AML-193 (cell line): ENCODE measurements at regions not wholly inside any gene's neighbourhood (a gene's known extent, or its start where the extent isn't known, plus 50 kb on each side); places are given as distances from the start of the nearest gene placed in this dataset.

Source experiments
- DNase-seq, 2 experiments: peaks; one replicate each; lab custom pipeline; 2025; lab: John Stamatoyannopoulos, UW

DNA sequence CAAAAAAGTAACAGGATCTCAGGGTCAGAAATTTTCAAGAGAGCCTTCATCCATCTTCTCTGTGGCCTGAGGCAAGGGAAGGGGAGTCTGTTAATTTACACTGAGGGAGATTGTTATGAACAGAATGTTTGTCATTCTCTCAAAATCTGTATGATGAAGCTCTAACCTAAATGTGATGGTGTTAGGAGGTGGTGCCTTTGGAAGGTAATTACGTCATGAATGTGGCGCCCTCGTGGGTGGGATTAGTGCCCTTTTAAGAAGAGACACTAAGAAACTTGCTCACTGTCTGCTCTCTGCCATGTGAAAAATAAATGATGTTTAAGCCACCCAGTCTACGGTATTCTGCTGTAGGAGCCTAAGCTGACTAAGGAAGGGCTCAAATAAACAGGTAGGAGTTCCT, 521.6 kb downstream of the SNAPC1 start:
- no peak for DNase-seq

DNA sequence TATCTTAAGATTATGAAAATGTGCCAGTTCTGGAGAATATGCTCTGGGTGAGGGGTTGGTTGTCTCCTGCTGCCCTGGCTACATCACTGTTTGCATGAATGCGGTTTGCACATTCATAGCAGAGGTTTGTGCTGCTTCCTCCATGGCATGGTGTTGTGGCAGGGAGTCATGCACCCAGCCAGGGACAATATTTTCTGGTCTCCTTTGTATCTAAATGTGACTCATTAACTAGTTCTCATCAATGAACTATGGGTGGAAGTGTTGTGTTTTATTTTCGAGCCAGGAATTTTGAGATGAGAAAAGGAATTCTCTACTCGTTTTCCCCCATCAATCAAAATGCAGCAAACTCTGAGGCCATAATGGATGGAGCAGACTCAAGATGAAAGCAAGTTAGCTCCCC, 527.3 kb downstream of the SNAPC1 start:
- DNase-seq, result no peak

DNA sequence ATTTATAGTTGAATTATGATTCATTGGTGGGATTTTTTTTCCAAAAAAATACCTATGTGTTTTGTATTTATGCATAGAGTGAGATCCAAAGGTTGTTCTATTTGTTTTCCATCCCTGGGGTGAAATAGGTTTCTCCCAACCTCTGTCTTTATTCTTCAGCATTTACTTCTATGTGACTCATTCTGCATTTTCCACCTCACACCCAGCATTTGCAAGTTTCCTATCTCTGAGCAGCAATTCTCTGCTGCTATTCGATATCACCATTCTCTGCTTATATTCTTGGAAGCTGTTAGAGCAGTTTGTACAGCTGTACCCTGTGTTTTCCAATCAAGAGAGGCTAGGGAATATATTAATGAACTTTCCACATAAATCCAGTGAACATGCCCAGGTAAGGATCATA, 538.9 kb downstream of the SNAPC1 start:
- no peak for DNase-seq

DNA sequence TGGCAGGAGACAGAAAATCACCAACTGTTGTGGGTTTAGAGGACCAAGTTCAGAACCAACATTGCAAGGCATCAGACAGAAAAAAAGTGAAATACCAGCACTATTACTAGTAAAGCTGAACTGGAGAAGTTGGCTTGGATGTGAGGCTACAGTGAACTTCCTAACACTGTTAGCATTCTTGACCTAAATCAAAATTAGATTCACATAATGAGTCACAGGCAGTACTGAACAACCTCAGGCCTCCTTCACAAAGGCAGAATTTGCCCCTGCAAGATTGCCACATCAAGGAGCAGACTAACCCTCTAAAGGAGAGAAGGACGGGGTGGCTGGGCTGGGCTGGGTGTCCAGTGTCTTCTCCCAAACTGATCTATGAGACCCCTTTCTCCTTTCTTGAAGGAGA, 539.7 kb downstream of the SNAPC1 start:
- DNase-seq, result no peak

DNA sequence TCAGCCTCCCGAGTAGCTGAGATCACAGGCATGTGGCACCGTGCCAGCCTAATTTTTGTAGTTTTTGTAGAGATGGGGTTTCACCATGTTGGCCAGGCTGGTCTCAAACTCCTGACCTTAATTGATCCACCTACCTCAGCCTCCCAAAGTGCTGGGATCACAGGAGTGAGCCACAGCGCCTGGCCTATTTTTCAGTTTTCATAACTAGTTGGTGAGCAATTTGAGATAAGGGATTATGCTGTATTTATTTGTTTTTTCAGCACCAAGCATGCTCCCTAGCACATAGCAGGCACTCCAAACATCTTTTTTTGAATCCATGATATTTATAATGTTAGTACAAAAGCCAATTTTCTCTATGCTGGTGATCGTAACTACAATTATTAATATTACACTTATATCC, 541.2 kb downstream of the SNAPC1 start:
- DNase-seq, result no peak

DNA sequence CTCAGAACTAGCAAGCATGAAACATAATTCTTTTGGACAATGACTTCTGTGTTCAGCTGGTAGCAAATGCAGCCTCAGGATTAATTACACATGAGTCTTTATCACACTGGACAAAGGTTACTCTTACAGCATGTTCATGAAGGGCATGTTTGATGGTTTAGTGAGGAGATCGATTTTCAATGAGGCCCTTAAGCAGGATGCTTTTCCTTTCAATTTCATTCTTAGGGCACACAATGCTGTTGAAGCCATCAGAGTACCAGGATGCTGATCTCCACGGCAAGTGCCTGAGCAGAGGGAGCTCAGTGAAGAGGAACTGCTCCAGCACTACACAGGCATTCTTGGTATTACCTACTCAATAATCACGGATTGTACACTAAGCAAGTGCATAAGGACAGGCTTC, 542.0 kb downstream of the SNAPC1 start:
- no peak for DNase-seq

DNA sequence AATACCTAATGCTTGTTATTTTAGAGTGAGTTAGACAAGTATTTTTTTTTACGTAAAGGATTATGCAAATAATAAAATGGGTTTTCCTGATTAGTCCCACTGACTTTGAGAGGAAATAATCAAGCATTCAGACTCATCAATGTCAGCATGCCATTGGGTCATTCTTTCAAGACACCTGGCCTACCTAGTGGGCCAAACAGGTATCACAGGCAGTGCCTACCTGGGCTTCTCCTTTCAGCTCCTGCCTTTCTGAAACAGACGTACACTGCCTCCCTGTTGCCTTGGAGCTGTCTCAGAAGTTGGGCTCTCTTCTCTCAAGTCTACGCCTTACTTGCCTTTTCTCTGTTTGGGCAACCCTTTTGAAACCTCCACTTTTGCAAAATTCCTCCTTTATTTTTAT, 545.6 kb downstream of the SNAPC1 start:
- DNase-seq, result no peak

DNA sequence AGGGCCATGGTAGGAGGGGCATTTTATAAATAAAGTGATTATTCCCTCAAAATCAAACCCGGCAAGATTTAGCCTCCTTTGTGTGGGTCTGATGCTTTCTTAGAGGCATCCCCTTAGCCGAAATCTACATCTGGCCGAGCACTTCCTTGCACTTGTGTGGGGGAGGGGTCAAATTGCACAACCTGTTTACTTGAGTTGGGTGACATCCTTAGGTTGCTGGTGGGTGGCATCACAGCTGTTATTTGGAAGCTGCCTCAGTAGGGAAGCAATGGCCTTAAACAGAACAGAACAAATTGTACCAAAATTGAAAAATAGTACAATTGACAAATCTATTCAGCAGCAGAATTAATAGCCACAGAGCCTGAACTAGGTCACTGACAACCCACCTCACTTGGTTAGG, 546.1 kb downstream of the SNAPC1 start:
- DNase-seq, result no peak

DNA sequence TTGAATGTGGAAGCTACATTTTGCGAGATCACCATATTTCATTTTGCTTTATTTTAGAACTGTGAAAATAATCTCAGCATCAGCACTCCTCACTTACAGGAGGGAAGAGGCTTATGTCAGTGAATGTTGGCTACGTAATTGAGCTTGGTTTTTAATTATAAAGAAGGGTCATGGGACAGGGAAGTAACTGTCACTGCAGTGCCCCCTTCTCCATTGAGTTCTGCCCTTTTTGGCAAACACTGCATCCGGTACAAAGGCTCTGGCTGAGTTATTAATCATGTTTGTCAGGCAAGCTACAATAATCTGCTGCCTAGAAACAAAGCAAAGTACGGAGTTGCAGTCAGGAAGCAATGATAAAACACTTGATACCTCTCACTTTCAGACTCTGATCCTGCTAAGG, 546.7 kb downstream of the SNAPC1 start:
- DNase-seq, result no peak

DNA sequence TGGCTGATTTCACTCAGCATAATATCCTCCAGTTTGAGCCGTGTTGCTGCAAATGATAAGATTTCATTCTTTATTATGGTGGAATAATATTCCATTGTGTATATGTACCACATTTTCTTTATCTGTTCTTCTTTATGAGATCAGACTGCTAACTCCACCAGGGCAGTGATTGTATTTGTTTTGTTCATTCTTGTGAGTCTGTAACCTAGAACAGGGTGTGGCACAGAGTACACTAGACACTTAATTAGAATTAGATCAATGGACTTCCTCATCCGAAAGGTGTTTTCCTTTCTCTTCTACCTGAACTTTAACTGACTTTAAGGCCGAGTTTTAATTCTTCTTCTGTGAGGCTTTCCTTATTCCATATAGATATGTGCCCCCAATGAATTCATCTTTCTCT, 551.0 kb downstream of the SNAPC1 start:
- no peak for DNase-seq

DNA sequence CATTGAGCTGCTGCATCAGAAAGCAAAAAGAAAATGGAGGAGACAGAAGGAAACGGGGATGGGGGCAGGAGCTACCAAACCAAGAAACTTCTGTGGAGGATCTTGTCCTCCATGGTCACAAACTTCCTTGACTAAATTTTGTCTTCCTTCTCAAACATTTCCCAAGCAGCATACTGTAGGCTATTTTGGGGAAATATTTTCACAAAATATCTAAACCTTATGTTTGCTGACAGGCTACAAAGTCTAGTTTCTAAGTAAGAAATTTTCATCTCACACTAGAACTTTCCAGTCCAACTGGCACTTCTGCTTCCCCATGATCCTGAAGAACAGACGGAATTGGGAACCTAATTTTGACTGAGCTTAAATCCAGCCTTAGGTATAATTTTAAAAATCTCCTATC, 552.0 kb downstream of the SNAPC1 start:
- no peak for DNase-seq

DNA sequence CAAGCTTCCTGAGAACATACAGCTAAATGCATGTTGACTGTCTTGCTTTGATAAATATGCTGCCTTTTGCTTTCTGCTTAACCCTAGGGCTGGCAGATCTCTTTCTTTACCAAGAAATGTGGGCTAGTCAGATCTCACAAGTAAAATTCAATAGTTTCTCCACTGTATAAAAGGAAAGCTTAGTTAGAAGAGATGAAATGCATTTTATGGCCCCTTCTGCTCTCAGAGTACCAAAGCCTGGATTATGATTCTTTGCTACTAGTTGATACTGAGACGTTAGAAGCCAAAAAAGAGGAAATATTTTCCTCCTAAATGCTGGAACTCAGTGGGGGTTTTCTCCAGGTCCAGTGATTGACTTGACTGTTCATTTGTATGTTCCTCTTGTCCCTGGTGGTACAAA, 552.7 kb downstream of the SNAPC1 start:
- DNase-seq, result no peak

DNA sequence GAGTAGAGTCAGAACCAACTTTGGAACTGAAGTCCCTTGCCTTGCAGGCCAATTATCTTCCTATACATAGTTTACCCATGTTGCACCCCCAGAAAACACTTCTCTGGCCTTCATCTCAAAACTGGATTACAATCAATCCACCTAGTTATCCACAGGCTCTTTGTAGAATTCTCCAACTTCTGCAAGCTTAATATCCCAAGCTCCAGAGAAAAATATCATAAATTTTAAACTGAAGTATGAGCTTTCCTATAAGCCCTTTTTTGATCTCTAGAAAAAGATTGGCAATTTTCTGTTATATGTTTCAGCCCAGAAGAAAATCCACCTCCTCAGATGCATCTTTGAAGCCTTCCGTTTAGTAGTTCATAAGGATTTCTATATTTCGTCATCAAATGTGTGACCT, 553.4 kb downstream of the SNAPC1 start:
- no peak for DNase-seq

DNA sequence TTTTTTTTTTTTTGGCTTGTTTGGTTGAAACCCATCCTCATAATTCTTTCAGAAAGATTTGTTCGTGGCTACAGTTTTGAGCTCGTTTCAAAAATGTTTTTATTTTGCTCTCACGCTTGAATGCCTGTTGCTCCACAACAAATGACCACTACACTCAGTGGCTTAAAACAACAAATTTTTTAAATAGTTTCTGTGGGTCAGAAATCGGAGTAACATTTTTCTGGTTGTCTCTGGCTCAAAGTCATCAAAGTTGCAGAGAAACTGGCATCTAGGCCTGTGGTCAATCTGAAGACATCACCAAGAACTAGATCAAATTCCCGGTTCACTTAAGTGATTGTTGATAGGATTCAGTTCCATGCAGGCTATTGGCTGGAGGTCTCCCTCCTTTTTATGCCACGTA, 560.0 kb downstream of the SNAPC1 start:
- no peak for DNase-seq

DNA sequence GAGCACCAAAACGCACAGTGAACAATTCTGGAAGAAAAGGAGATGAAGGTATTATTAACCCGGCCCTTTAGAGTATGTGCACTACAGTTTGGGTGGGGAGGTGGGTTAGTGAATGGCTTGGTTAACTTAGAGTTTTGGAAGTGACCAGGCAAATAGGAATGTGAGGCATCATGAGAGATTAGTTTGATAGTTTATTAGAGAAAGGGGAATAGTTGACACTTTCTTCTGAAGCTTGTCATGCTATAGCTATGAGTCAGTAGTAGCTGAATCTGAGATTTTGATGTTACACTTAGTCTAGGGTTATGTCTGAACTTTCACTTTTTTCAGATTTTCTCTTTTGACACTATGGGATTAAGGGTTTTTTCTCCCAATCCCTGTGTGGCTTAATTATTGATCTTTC, 567.2 kb downstream of the SNAPC1 start:
- DNase-seq, result no peak

DNA sequence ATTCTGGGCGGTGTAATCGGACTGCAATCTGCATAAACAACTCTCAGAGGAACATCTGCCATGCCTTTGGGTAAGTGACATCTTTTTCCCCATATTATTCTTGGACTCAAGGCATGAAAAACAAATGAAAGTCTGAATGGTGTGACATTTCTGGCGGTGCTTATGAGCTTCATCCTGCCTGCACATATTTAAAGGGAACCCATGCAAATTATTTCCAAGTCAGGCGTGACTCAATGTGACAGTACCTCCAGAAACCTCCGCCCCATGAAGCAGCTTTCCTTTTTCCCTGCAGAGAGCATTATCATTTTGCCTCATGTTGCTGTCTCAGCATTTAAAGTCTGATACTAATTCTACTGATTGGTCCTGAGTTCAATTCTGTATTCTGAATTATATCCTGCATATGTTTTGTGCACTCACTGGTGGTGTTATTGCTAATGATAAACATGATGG, 585.4 kb downstream of the SNAPC1 start:
- DNase-seq, result no peak

DNA sequence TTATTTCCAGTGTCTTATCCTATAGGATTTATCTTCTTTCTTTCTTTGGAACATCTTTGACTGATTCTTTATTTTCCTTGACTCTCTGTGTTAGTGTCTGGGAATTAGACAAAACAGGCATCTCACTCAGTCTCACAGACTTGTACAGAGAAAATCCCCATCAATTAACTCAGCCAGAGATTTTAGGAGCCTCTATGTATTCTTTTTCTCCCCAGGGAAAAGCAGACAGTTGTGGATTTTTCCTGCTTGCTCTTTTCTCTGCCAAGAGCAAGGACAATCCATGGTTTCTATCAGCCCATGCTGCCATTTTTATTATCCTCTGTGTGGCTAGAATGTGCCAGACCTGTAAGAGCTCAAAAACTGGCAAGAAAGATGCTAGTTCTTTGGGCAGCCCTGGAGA, 595.1 kb downstream of the SNAPC1 start:
- no peak for DNase-seq

DNA sequence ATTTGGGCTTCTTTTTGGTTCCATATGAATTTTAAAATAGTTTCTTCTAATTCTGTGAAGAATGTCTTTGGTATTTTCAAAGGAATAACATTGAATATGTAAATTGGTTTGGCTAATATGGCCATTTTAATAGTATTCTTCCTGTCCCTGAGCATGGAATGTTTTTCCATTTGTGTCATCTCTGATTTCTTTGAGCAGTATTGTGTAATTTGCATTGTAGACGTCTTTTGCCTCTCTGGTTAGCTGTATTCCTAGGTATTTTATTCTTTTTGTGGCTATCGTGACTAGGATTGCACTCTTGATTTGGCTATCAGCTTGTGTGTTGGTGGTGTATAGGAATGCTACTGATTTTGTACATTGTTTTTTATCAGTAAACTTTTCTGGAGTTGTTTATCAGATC, 601.9 kb downstream of the SNAPC1 start:
- no peak for DNase-seq

DNA sequence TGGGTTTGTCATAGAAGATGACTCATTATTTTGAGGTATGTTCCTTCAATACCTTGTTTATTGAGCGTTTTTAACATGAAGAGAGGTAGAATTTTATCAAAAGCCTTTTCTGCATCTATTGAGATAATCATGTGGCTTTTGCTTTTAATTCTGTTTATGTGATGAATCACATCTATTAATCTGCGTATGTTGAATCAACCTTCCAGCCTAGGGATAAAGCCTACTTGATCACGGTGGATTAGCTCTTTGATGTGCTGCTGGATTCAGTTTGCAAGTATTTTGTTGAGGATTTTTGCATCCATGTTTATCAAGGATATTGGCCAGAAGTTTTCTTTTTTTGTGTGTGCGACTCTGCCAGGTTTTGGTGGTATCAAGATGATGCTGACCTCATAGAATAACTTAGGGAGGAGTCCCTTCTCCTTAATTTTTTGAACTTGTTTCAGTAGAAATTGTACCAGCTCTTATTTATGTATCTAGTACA, 602.6 kb downstream of the SNAPC1 start:
- no peak for DNase-seq

DNA sequence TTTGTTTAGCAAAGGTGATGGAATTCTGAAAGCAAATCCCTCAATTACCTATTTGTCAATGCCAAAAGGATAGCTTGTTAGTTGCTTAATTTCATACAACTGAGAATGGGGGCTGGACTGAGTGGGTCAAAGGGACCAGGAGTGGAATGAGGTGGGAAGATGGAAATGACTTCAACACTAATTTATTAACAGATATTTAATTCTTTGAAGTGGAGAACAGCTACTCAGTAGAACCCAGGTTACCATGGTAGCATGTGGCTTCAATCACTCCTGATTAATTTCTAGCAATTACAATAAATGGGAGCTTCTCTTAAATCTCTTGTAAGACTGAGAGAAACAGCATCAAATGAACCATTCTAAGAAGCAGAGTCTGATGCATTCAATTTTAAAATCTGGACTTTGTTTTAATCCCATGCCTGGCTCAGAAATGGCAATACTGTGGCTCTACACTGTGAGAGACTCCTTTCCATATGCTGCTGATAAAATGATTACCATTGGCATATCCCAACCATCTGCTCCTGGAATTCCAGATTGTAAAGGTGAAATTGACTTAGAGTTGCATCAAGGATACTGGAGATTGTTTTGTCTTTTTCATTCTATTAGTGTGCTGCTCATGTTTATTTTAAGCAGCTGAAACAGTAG, 607.8 kb downstream of the SNAPC1 start:
- no peak for DNase-seq

DNA sequence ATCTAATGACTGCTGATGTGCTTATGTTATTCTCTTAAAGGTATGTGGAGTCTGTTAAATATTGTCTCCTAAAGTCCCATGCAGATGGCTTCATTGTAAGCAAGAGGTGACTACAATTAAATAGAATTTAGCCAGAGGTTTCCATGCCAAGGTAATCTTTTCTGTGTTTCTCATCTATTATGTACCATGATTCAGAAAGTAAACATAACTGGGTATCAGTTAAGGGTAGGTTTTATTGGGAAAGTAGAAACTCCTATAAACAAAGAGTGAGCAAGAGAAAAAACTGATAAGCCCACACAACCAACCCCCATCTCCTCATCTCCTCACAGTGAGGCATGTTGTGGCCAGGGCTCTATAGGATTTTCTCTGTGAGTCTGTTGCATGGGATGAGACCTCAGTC, 611.7 kb downstream of the SNAPC1 start:
- DNase-seq, result no peak

DNA sequence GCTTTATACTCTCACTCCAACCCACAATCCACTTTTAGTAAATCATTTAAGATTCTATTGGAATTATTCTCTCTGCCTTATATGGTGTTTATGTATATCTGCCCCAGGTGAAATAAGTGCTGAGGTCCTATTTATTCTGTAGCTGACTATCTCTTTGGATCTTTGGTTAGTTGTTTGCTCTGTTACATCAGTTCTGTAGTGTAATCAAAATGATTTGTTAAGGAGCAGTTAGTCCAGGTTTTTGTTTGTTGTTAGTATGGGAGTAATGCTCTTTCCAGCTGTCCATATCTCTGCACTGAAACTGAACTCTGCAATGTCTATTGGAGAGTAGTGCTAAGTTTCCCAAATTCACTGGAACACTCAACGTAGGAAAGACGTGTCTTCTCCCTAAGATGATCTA, 615.8 kb downstream of the SNAPC1 start:
- DNase-seq, result no peak

DNA sequence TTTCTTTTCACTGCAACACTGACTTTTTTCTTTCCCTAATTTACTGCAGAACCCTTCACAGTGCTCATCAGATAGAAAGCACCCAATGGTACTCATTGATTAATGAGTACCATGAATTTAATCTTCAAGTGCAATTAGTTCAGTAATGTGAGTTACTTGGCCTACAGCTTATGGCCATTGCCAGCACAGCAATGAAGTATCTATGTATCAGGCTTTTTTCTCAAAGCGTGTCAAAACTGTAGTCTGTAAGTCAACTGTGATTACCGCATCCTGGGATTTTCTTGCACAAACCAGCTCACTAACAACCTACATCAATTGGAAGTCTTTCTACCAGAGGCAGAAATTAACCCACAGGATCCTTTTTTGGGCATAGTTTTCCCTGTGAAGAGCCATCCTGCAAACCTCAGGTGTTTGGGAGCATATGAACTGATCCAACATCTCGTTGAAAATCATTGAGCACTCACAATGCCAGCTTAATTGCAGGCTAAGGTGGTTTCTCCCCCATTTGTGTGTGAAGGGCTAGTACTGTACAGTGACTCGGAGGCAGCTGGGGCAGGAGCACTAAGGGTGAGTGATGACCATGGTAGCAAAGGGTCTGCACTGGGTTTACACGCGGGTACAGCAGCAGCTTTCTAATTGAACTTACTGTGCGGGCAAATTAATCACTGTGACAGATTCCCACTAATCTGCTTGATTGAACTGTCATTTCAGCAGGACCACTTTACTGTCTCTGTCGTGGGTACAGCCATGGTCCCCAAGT, 619.3 kb downstream of the SNAPC1 start:
- no peak for DNase-seq

DNA sequence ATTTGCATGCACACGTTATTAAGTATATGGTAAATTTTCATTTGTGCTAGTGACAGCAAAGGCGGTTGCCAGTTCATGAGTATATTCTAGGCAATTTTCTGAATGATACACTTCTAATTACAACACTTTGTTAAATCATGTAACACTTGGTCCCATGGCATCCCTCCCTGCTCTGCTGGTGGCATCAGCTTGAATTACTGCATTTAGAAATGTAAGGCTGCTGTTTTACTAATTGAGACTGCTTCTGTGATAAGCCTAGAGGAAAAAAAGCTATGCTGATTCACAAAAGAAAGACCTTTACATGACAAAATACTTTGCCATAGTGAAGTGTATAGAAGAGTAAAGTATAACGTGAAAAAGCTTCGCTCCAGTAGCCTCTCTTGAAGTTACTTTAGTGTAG, 636.1 kb downstream of the KCNH5 start:
- DNase-seq, result no peak
